SK-N-MC (cell line): ENCODE measurements at regions not wholly inside any gene's neighbourhood (a gene's known extent, or its start where the extent isn't known, plus 50 kb on each side); places are given as distances from the start of the nearest gene placed in this dataset.

Source experiments
- DNase-seq: peaks from one replicate; pipeline ENCODE4 v3.0.0-alpha.2; 2011; ENCODE audit warnings: low read depth, low spot score
- H3K27ac ChIP-seq: fragments of 200-600 bp; sonication (generic); 2 replicates; pipeline ENCODE4 v1.5.1; 2016; ENCODE audit warnings: mixed run types
- H3K36me3 ChIP-seq: fragments of 200-600 bp; sonication (generic); 2 replicates; pipeline ENCODE4 v1.6.1; 2017; ENCODE audit warnings: antibody characterized with exemption, low read length, mixed read lengths; ENCODE audit not compliant: insufficient read depth
- H3K4me3 ChIP-seq: fragments of 200-600 bp; sonication (generic); 2 replicates; pipeline ENCODE4 v1.5.1; 2016
- H3K9ac ChIP-seq: fragments of 200-600 bp; sonication (generic); 2 replicates; pipeline ENCODE4 v1.8.0; 2017; ENCODE audit warnings: mixed run types, mixed read lengths; ENCODE audit not compliant: insufficient read length
- H3K9me3 ChIP-seq: fragments of 200-600 bp; sonication (generic); 2 replicates; pipeline ENCODE4 v1.6.1; 2017; ENCODE audit warnings: low read depth, mild to moderate bottlenecking, antibody characterized with exemption, low read length, moderate library complexity, mixed read lengths
- EZH2 ChIP-seq: fragments of 200-600 bp; sonication (generic); IDR thresholded peaks from one replicate; pipeline ENCODE4 v1.6.1; 2017; ENCODE audit warnings: antibody characterized with exemption
- FOXP2 ChIP-seq: optimal IDR thresholded peaks from 2 replicates; pipeline ENCODE3; 2011; ENCODE audit warnings: mild to moderate bottlenecking, moderate library complexity; ENCODE audit not compliant: insufficient read depth; ENCODE audit errors: extremely low read length, control extremely low read depth
- POLR2AphosphoS5 ChIP-seq: IDR thresholded peaks from 2 replicates; pipeline ENCODE4 v1.6.1; 2012; ENCODE audit warnings: mild to moderate bottlenecking, low read depth, low read length, borderline replicate concordance

GRCh38 chr2:164039270-164039669 lies 303.5 kb upstream of the FIGN start:
- Histone ChIP-seq H3K36me3 (no peaks in the 10 kb centered on the region), H3K9ac (no peak overlapping the region), H3K9me3 (no peaks in the 10 kb centered on the region), H3K27ac (no peak overlapping the region), H3K4me3 (no peak overlapping the region)
- DNase-seq = no peak
- TF ChIP-seq POLR2AphosphoS5 (no peak), FOXP2 (no peak), EZH2 (no peak)

DNA sequence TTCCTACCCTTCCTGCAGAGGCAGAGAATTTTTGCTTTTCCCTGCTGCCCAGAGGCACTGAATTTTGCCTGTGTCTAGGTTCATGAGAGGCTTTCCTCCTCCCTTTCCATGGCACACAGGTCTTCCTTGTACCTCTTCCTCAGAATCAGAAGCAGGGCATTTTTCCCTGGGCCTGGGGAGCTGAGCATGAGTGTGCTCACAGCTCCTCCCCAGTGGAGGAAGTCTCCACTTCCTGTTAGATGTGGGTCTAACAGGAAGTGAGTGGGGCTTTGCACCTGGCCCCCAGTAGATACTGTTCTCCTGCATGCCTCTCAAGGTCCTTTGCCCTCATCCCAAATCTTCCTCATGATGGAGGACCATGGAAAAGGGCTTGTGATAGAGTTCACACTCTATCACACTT lies 297.2 kb upstream of the FIGN start:
- TF ChIP-seq POLR2AphosphoS5 (no peak), FOXP2 (no peak), EZH2 (no peak)
- no peak for DNase-seq
- Histone ChIP-seq H3K9ac (no peak overlapping the region), H3K27ac (no peak overlapping the region), H3K4me3 (no peak overlapping the region), H3K36me3 (no peaks in the 10 kb centered on the region), H3K9me3 (no peaks in the 10 kb centered on the region)

DNA sequence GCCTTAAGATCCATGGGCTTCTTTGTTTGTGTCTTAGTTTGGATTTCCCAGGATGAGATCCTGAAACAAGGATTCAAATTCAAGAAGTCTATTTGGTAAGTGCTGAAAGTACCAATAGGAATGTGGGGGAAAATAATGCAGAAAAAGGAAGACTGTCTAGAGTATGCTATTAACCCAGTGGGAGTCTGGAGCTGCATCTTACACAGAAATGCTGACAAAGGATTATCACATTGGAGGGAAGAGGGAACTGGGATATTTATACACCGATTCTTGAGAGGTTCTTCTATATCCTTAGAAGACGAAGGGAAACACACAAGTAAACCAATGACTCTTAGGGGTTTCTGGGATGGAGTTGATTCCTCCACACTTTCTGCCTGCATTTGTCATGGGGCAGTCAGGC lies 294.8 kb upstream of the FIGN start:
- Histone ChIP-seq H3K4me3 (no peak overlapping the region), H3K9ac (no peak overlapping the region), H3K9me3 (no peaks in the 10 kb centered on the region), H3K27ac (no peak overlapping the region), H3K36me3 (no peaks in the 10 kb centered on the region)
- TF ChIP-seq POLR2AphosphoS5 (no peak), EZH2 (no peak), FOXP2 (no peak)
- DNase-seq = no peak

DNA sequence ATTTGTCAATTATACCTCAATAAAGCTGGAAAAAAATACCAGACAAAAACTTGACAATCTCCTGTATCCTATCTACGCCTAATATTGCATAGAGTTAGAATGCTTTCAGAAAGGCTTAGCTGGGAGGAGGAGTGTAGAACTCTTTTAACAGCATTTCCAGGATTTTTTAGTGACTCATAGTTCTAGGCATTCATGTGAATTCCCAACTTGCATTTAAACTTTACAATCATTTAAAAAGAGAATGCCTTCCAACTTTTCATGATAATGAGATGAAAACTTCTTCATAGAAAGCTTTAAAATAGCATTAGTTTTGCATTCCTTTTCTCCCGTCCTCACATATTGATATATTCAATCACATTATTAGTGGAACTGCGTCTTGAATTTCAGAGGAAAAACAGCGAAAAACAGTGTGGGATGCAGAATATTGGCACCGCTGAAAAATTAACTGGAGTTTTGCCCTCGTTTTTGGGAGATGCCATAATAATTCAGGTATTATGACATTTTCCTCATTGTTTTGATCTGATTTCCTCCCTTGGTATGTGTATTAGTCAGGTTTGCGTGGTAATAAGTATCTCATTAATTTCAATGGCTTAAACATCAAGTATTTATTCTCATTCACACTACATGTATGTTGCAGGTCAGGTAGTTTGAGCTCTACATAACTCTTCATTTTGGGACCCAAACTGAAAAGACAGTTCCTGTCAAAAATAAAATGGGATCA lies 293.2 kb upstream of the FIGN start:
- Histone ChIP-seq H3K4me3 (no peak overlapping the region), H3K9me3 (no peaks in the 10 kb centered on the region), H3K9ac (no peak overlapping the region), H3K27ac (no peak overlapping the region), H3K36me3 (no peaks in the 10 kb centered on the region)
- TF ChIP-seq EZH2 = no peak
- TF ChIP-seq POLR2AphosphoS5 = no peak
- TF ChIP-seq FOXP2 = no peak
- DNase-seq = no peak

GRCh38 chr2:164024396-164024795 lies 288.6 kb upstream of the FIGN start:
- no peak overlapping the region for H3K27ac ChIP-seq
- no peak overlapping the region for H3K9ac ChIP-seq
- no peaks in the 10 kb centered on the region for H3K9me3 ChIP-seq
- H3K4me3 ChIP-seq = no peak overlapping the region
- TF ChIP-seq EZH2 = no peak
- no peak for TF ChIP-seq POLR2AphosphoS5
- no peak for TF ChIP-seq FOXP2
- no peak for DNase-seq
- H3K36me3 ChIP-seq = no peaks in the 10 kb centered on the region

DNA sequence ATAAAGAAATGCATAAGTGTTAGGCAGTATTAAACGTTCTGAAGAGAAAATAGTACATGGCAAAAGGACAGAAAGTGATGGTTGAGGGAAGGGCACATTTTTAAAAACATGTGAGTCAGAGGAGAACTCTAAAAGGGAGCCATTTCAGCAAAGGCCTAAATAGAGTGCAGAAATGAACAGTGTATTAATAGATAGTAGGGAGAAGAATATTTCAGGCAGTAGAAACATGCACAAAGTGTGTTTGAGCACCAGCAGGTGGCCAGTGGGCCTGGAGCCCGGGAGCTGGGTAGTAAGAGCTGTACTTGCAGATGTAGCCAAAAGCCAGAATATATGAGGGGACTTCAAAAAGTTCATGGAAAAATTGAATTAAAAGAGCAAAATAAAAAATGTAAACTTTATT lies 288.1 kb upstream of the FIGN start:
- no peaks in the 10 kb centered on the region for H3K9me3 ChIP-seq
- no peak for TF ChIP-seq POLR2AphosphoS5
- no peak for TF ChIP-seq EZH2
- no peak for TF ChIP-seq FOXP2
- no peak overlapping the region for H3K9ac ChIP-seq
- H3K27ac ChIP-seq = no peak overlapping the region
- DNase-seq = no peak
- H3K4me3 ChIP-seq = no peak overlapping the region
- no peaks in the 10 kb centered on the region for H3K36me3 ChIP-seq

GRCh38 chr2:164015328-164016123 lies 279.7 kb upstream of the FIGN start:
- Histone ChIP-seq H3K9ac (no peak overlapping the region), H3K36me3 (no peaks in the 10 kb centered on the region), H3K27ac (no peak overlapping the region), H3K4me3 (no peak overlapping the region), H3K9me3 (no peaks in the 10 kb centered on the region)
- DNase-seq = no peak
- TF ChIP-seq FOXP2 (no peak), POLR2AphosphoS5 (no peak), EZH2 (no peak)

GRCh38 chr2:164014791-164015190 lies 279.0 kb upstream of the FIGN start:
- H3K4me3 ChIP-seq = no peak overlapping the region
- H3K27ac ChIP-seq = no peak overlapping the region
- DNase-seq = no peak
- no peak overlapping the region for H3K9ac ChIP-seq
- TF ChIP-seq POLR2AphosphoS5 = no peak
- no peak for TF ChIP-seq EZH2
- no peak for TF ChIP-seq FOXP2
- H3K36me3 ChIP-seq = no peaks in the 10 kb centered on the region
- H3K9me3 ChIP-seq = no peaks in the 10 kb centered on the region
